Neutrophil (primary cell): ENCODE measurements at regions not wholly inside any gene's neighbourhood (a gene's known extent, or its start where the extent isn't known, plus 50 kb on each side); places are given as distances from the start of the nearest gene placed in this dataset.
"Not testable (repeated sequence)": the region's sequence is repeated elsewhere in the genome, so short reads cannot be mapped to it uniquely, and the experiment has no call there.

Experiments used
- H3K27ac ChIP-seq: fragments of 200-600 bp; sonication (generic); 2 replicates; pipeline ENCODE4 v1.5.1; 2016; ENCODE audit warnings: mild to moderate bottlenecking, moderate library complexity
- H3K27me3 ChIP-seq: fragments of 200-600 bp; sonication (generic); 2 replicates; pipeline ENCODE4 v1.6.0; 2016; ENCODE audit warnings: mild to moderate bottlenecking
- H3K36me3 ChIP-seq: fragments of 200-600 bp; sonication (generic); 2 replicates; pipeline ENCODE4 v1.5.1; 2017
- H3K4me1 ChIP-seq, 2 experiments: fragments of 200-600 bp in 1 of 2; sonication (generic) in 1 of 2; 1 replicate in 1 of 2; 2 replicates in 1 of 2; pipeline versions ENCODE4 v1.5.1 to v1.6.1; 2013 to 2016; ENCODE audit warnings: low read depth in 1 of 2, low read length in 1 of 2, mild to moderate bottlenecking in 1 of 2, moderate library complexity in 1 of 2; ENCODE audit not compliant: control insufficient read depth in 1 of 2, insufficient read depth in 1 of 2
- H3K4me3 ChIP-seq, 2 experiments: fragments of 200-600 bp in 1 of 2; sonication (generic) in 1 of 2; 1 replicate in 1 of 2; 2 replicates in 1 of 2; pipeline ENCODE4 v1.5.1; 2013 to 2016; ENCODE audit warnings: low read depth in 1 of 2, low read length in 1 of 2, mild to moderate bottlenecking in 1 of 2, moderate library complexity in 1 of 2
- H3K9me3 ChIP-seq: fragments of 200-600 bp; sonication (generic); 2 replicates; pipeline ENCODE4 v1.5.1; 2016
- TF ChIP-seq, protein P1 (sequence below): fragments of 200-600 bp; sonication (generic); IDR thresholded peaks from 2 replicates; pipeline ENCODE4 v1.5.1; 2016; ENCODE audit warnings: antibody characterized with exemption

DNA sequence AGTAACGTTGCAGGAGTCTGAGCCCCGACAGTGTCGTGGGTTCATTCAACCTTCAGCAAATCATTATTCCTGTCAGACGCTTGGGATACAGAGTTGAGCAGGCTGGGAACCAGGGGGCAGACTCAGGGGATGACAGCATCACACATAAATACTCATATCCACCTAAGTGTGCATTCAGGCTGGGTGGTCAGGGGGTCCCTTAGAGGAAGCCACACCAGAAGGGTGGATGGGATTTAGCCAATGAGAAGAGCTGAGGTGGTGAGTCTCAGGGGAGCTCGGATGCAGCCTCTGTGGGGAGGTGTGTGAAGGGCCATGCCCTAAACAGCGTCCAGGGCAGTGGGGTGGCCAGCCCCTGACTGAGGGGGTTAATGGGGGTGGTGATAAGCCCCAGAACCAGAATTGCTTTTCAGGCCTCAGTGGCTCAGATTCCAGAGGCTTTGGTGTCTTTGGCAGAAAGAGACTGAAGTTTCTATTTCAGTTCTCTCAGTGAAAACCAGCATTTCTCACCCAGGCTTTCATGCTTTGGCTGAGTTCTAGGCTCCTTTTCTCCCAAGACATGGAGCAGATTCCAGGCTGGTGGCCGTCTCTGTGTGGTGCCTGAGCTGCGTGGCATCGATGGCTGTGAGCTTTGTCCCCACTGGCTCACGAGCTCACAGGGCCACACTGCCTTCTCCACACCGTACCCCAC, 83.9 kb upstream of the CLDN5 start:
- Histone ChIP-seq H3K27me3 (peaks cover 36% of the 10 kb centered on the region), H3K4me3 (no peak overlapping the region), H3K9me3 (no peaks in the 10 kb centered on the region), H3K36me3 (no peaks in the 10 kb centered on the region), H3K4me1 (no peaks in the 10 kb centered on the region), H3K27ac (no peak overlapping the region)
- TF ChIP-seq, protein P1, sequence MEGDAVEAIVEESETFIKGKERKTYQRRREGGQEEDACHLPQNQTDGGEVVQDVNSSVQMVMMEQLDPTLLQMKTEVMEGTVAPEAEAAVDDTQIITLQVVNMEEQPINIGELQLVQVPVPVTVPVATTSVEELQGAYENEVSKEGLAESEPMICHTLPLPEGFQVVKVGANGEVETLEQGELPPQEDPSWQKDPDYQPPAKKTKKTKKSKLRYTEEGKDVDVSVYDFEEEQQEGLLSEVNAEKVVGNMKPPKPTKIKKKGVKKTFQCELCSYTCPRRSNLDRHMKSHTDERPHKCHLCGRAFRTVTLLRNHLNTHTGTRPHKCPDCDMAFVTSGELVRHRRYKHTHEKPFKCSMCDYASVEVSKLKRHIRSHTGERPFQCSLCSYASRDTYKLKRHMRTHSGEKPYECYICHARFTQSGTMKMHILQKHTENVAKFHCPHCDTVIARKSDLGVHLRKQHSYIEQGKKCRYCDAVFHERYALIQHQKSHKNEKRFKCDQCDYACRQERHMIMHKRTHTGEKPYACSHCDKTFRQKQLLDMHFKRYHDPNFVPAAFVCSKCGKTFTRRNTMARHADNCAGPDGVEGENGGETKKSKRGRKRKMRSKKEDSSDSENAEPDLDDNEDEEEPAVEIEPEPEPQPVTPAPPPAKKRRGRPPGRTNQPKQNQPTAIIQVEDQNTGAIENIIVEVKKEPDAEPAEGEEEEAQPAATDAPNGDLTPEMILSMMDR = no peak

DNA sequence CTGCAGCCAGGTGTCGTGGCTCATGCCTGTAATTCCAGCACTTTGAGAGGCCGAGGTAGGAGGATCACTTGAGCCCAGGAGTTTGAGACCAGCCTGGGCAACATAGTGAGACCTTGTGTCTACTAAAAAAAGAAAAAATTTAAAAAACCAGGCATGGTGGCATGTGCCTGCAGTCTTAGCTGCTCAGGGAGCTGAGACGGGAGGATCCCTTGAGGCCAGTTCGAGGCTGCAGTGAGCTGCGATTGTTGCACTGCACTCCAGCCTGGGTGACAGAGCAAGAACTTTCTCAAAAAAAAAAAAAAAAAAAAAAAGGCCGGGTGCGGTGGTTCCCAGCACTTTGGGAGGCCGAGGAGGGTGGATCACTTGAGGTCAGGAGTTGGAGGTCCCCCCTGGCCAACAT, 85.5 kb upstream of the CLDN5 start:
- not testable (repeated sequence) for H3K4me3 ChIP-seq, H3K9me3 ChIP-seq, H3K4me1 ChIP-seq, H3K27ac ChIP-seq, H3K36me3 ChIP-seq
- peaks cover 41% of the 10 kb centered on the region for H3K27me3 ChIP-seq

DNA sequence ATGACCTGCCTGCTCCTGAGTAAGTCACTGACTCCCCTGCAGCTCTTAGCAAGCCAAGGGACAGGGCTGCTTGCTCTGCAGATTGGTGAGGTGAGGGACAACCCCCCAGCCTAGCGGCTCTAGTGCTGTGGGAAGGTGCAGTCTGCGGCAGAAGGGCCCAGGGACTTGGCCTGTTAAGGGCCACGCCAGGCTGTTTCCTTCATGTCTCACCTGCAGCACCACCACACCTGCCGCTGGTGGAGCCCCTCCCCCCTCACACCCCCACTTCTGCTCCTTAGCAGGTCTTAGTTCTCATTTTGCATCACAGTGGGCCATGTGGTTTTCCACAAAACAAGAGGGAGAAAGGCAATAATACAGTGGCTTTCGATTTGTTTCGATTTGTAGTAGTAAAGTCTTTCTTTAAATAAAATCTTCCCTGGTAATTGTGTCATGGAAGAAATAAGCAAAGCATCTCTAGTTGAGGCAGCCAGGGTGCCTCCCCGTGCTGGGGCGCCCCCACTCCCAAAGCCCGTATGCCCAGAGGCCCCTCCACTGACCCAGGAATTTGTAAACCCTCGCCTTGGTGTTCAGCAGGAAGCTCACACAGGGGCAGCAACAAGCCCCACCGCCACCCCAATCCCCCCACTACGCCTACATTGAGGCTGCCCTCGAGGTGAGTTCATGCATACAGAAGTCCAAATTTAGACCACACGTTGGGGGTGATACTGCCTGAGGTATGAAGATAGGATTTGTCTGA, 86.5 kb upstream of the CLDN5 start:
- H3K27ac ChIP-seq = no peak overlapping the region
- H3K36me3 ChIP-seq = no peaks in the 10 kb centered on the region
- TF ChIP-seq, protein P1 = no peak
- H3K27me3 ChIP-seq = peaks cover 40% of the 10 kb centered on the region
- no peaks in the 10 kb centered on the region for H3K9me3 ChIP-seq
- no peak overlapping the region for H3K4me3 ChIP-seq
- no peaks in the 10 kb centered on the region for H3K4me1 ChIP-seq

DNA sequence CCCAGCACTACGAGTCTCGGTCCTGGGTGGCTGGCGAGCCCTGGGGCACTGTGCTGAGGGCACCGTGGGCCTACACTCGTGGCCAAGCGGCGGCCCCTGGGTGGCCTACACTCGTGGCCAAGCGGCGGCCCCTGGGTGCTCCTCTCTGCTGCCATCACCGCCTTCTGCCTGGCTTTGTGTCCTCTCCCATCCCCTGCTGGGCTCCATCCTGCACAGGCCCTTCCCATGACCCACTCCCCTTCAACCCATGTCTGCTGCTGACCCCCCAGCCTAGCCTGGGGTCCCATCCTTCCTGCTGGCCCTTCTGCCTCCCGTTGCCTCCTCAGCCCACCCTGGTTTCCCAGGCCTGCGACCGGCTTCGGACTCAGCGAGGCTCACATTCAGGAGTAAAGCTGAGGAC, 87.4 kb upstream of the CLDN5 start:
- TF ChIP-seq, protein P1 = no peak
- H3K27ac ChIP-seq = no peak overlapping the region
- no peaks in the 10 kb centered on the region for H3K9me3 ChIP-seq

DNA sequence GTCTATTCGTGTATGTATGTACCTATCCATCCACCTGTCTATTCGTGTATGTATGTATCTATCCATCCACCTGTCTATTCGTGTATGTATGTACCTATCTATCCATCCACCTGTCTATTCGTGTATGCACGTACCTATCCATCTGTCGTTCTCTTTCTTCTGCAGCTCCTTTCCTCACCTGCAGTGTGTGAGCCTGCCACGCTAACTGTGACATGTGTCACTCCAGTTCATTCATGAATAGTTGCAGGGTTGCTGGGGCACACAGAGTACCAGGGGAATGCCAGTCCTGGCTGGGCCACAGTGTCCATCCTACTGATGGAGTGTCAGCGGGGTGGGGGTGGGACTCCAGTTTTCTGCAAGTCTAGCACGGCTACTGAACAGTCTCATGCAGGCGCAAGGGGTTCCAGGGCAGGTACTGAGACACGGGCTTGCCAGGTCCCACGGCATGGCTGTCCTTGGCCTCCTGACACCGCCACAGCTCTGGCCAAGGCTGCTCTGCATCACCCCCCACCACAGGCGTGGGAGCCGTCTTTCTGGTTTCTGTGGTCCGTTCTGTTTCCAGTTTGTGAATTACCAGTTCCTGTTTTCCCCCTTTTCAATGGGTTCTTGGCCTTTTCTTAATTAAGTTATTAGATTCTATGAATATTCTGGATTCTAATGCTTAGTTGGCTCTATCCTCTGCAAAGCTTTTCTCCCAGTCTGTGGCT, 88.8 kb upstream of the CLDN5 start:
- no peak overlapping the region for H3K27ac ChIP-seq
- TF ChIP-seq, protein P1 = no peak

More for the DNA sequence above, 87.4 kb upstream of the CLDN5 start:
- Histone ChIP-seq H3K4me1 (no peaks in the 10 kb centered on the region), H3K27me3 (peaks cover 32% of the 10 kb centered on the region), H3K4me3 (no peak overlapping the region), H3K36me3 (no peaks in the 10 kb centered on the region)

DNA sequence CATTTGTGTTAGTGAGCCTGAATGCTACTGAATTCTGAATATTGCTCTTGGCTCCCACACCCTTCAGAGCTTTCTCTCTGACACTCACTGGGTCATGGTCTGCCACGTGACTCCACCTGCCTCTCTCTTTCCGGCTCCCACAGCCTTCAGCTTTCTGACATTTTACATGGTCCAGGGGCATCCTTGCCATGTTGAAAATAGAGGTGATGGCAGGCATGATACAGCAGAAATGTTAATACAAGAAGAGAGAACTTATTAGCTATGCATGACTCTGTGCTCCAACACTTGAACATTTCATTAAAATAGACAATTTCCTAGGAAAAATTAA, 90.3 kb upstream of the CLDN5 start:
- H3K27ac ChIP-seq = no peak overlapping the region
- peaks cover 8% of the 10 kb centered on the region for H3K27me3 ChIP-seq
- no peaks in the 10 kb centered on the region for H3K4me1 ChIP-seq
- no peaks in the 10 kb centered on the region for H3K9me3 ChIP-seq
- H3K36me3 ChIP-seq = no peaks in the 10 kb centered on the region
- TF ChIP-seq, protein P1 = no peak
- H3K4me3 ChIP-seq = no peak overlapping the region

More for the DNA sequence above, 88.8 kb upstream of the CLDN5 start:
- H3K36me3 ChIP-seq = no peaks in the 10 kb centered on the region
- no peak overlapping the region for H3K4me3 ChIP-seq
- H3K4me1 ChIP-seq = no peaks in the 10 kb centered on the region
- H3K9me3 ChIP-seq = no peaks in the 10 kb centered on the region
- H3K27me3 ChIP-seq = peaks cover 18% of the 10 kb centered on the region
